Small intestine (tissue), 7 donors: ENCODE measurements at regions not wholly inside any gene's neighbourhood (a gene's known extent, or its start where the extent isn't known, plus 50 kb on each side); places are given as distances from the start of the nearest gene placed in this dataset.
"Not testable (repeated sequence)": the region's sequence is repeated elsewhere in the genome, so short reads cannot be mapped to it uniquely, and the experiment has no call there.

Source experiments
- DNase-seq, 2 donors: peaks; one replicate each; pipeline versions ENCODE4 v3.0.0 to v3.0.0-alpha.2; 2013
- FAIRE-seq: peaks from 2 replicates; lab custom pipeline; 2012; peaks lifted over from hg19 to GRCh38; lab: Jason Lieb, UNC
- H3K27ac ChIP-seq, 3 donors: one replicate each; pipeline ENCODE4 v1.5.1; 2013; ENCODE audit warnings: low read length in 2 of 3, mild to moderate bottlenecking in 2 of 3, control low read depth in 1 of 3, inconsistent platforms in 1 of 3, low read depth in 1 of 3, moderate library complexity in 1 of 3
- H3K27me3 ChIP-seq, 3 donors: one replicate each; pipeline ENCODE4 v1.6.1; 2013; ENCODE audit warnings: low read length in 3 of 3, inconsistent platforms in 1 of 3; ENCODE audit not compliant: control insufficient read depth in 3 of 3, insufficient read depth in 3 of 3
- H3K36me3 ChIP-seq, 3 donors: one replicate each; pipeline ENCODE4 v1.6.1; 2013; ENCODE audit warnings: low read length in 3 of 3, inconsistent platforms in 1 of 3, low read depth in 1 of 3, mild to moderate bottlenecking in 1 of 3, moderate library complexity in 1 of 3; ENCODE audit not compliant: control insufficient read depth in 3 of 3, insufficient read depth in 2 of 3
- H3K4me1 ChIP-seq, 3 donors: one replicate each; pipeline ENCODE4 v1.6.1; 2013; ENCODE audit warnings: low read length in 2 of 3, inconsistent platforms in 1 of 3, low read depth in 1 of 3, mild to moderate bottlenecking in 1 of 3, moderate library complexity in 1 of 3; ENCODE audit not compliant: control insufficient read depth in 3 of 3, insufficient read depth in 2 of 3
- H3K4me3 ChIP-seq, 3 donors: one replicate each; pipeline ENCODE4 v1.5.1; 2013; ENCODE audit warnings: low read length in 3 of 3, control low read depth in 1 of 3, inconsistent platforms in 1 of 3, low read depth in 1 of 3, mild to moderate bottlenecking in 1 of 3, moderate library complexity in 1 of 3
- H3K9me3 ChIP-seq, 2 donors: one replicate each; pipeline ENCODE4 v1.6.1; 2013; ENCODE audit warnings: low read depth in 1 of 2, low read length in 1 of 2; ENCODE audit not compliant: control insufficient read depth in 2 of 2, insufficient read depth in 1 of 2
- WGBS, 3 donors: extraction: QIAGEN DNeasy Blood & Tissue Kit; methylation state at CpG; one replicate each; pipeline ENCODE4 v1.1.7; 2013; 5-methylcytosine and 5-hydroxymethylcytosine counted together
- donor health status: healthy with polysubstance abuse.
- donor health status: control.
- donor health status: control.
- donor health status: Bipolar disorder and iron deficiency.
- donor health status: healthy.

DNA sequence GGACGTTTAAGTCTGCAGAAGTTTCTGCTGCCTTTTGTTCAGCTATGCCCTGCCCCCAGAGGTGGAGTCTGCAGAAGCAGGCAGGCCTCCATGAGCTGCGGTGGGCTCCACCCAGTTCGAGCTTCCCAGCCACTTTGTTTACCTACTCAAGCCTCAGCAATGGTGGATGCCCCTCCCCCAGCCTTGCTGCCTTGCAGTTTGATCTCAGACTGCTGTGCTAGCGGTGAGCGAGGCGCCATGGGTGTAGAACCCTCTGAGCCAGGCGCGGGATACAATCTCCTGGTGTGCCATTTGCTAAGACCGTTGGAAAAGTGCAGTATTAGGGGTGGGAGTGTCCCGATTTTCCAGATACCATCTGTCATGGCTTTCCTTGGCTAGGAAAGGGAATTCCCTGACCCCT is 351.4 kb upstream of the MTNR1B start:
- not testable (repeated sequence) for H3K4me1 ChIP-seq, FAIRE-seq, H3K27ac ChIP-seq, H3K9me3 ChIP-seq, H3K36me3 ChIP-seq, H3K4me3 ChIP-seq, H3K27me3 ChIP-seq, DNase-seq
- 79 to 88% (median 84%) methylated on average over 10 of the region's 10 CpGs for WGBS, 3 donors

DNA sequence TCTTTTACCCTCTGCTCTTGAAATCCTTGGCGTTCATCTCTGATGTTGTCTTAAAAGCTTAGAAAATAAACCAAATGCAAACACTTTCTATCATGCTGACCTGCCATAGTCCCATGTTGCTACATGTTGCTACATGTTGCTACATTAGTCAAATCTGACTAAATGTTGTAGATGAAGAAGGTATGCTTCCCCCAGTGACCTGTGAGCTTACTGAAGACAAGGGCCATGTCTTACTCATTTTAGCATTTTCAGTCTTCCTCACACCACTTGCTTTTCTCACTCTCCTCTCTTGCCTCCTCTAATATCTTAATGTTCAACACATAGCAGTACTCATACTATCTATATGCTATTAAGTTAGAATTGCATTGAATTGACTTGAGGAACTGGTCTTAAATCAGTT is 346.4 kb upstream of the MTNR1B start:
- H3K4me1 ChIP-seq: no peaks in the 10 kb centered on the region
- no peak for DNase-seq
- 53 to 84% (median 55%) methylated on average over 1 of the region's 1 CpG for WGBS, 3 donors
- FAIRE-seq: no peak
- H3K36me3 ChIP-seq: no peaks in the 10 kb centered on the region
- peaks cover 0 to 4% of the 10 kb centered on the region in 2 donors for H3K9me3 ChIP-seq
- no peak overlapping the region for H3K27ac ChIP-seq
- H3K27me3 ChIP-seq: peaks cover 0 to 1% (median 0%) of the 10 kb centered on the region in 3 donors
- H3K4me3 ChIP-seq: no peak overlapping the region

DNA sequence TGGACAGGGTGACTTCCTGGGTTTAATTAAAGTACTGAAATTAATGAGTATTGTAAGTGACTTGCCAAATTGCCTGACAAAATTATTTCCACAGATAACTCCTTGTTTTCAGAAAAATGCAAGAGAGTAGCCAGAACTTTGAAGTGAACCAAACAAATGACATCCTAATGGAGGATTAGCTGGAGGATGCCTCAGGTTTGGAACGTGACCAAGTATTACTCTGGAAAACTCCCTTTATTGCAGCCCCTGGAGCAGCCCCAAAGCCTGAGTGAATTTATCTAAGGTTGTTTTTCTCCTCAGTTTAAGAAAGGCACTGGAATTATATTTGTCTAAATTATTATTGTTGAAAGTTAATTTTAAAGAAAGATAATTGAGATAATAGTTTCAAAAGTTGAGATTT is 343.6 kb upstream of the MTNR1B start:
- FAIRE-seq (no peak), DNase-seq (no peak)
- Histone ChIP-seq H3K4me3 (no peak overlapping the region), H3K36me3 (no peaks in the 10 kb centered on the region), H3K27ac (no peak overlapping the region), H3K9me3 (no peaks in the 10 kb centered on the region), H3K4me1 (no peaks in the 10 kb centered on the region), H3K27me3 (peaks cover 0 to 1% (median 0%) of the 10 kb centered on the region in 3 donors)
- 52 to 69% (median 59%) methylated on average over 1 of the region's 1 CpG for WGBS, 3 donors

DNA sequence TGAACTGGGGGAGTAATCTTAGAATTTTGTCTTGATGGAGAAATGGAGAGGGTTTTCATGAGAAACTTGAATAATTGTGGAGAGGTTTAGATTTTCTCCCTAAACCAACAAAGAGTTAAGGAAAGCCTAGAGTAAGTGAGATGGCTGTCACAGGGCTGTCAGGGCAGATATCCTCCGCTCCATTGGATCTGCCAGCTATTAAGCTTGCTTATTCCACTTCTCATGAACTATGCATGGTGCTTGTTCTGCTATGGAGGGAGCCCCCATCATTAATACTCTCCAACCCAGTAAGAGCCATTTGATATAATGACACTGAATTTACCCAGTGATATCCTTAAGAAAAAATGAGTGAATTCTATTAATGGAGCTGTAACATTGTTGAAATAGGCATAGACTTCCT is 342.8 kb upstream of the MTNR1B start:
- DNase-seq: no peak
- no peak overlapping the region for H3K27ac ChIP-seq
- no peak for FAIRE-seq
- WGBS, 3 donors: 91 to 95% (median 93%) methylated on average over 1 of the region's 1 CpG
- H3K4me3 ChIP-seq: no peak overlapping the region
- no peaks in the 10 kb centered on the region for H3K4me1 ChIP-seq
- H3K27me3 ChIP-seq: peaks cover 0 to 1% (median 0%) of the 10 kb centered on the region in 3 donors
- no peaks in the 10 kb centered on the region for H3K36me3 ChIP-seq
- H3K9me3 ChIP-seq: no peaks in the 10 kb centered on the region

DNA sequence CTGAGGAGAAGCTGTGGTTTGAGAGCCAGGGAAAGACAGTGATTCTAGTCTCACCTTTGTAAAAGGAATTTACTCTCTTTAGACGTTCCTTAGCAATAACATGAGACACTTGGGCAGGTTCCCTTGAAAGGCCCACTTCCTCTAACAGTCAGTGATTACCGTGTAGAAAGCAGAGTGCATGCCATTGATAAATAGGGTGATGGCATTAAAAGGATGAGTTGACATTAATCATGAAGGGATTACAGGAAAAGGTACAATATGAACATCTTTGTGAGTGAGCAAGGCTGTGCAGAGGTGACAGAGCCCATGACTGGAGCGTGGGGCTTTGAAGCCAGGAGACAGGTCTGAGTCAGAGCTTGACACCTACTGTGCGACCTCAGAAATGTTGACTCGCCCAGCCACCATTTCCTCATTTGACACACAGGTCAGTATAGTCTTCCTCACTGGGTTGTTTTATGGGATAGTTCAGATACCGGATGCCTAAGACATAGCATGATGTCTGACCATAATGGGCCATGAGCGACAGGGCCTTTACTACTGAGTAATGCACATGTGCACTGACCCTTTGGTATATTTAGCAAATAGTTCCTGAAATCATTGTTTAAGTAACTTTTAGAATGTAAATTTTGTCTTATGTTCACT is 341.7 kb upstream of the MTNR1B start:
- no peaks in the 10 kb centered on the region for H3K27me3 ChIP-seq
- H3K4me1 ChIP-seq: no peaks in the 10 kb centered on the region
- H3K9me3 ChIP-seq: no peaks in the 10 kb centered on the region
- WGBS, 3 donors: 81 to 95% (median 89%) methylated on average over 7 of the region's 7 CpGs
- no peak overlapping the region for H3K27ac ChIP-seq
- H3K36me3 ChIP-seq: no peaks in the 10 kb centered on the region
- no peak overlapping the region for H3K4me3 ChIP-seq
- no peak for FAIRE-seq
- no peak for DNase-seq

DNA sequence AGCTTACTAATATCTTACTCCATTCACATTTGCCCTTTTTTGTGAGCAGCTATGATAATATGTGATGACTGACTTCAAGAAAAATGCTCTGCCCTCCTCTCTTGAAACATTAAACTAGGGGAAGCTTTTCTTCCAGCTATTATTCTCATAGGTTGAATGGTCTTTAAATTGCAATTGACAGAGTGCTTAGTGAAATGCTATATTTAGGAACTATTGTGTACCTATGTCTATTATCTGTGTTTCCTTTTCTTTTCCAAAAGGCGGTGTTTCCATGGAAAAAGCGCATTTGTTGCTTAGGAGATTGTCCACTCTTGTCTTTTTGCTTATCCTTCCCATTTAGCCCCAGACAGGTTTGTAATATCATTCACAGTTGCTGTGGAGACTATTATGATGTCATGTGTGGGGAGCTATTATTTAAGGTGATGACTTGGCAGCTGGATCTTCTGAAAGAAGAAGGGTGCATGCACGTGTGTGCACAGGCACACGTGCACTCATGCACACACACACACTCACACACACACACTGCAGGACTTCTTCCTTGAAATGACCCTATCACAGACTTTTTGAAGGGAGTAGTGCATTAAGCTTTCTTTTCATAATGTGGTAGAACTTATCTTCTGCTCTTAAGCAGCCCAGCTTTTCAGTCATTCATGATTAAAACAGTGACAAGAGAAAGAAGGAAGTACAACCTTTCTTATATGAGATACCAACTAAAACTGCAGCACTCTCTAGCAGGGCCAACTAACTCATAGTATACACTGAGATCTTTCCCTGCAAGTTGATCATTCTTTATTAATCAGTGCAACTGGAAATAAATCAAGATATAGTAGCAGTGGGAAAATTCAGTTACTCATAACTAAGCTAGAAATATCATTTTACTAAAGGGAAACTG is 340.8 kb upstream of the MTNR1B start:
- 67 to 75% (median 73%) methylated on average over 4 of the region's 4 CpGs for WGBS, 3 donors
- DNase-seq (no peak), FAIRE-seq (no peak)
- Histone ChIP-seq H3K9me3 (no peaks in the 10 kb centered on the region), H3K27me3 (no peaks in the 10 kb centered on the region), H3K27ac (no peak overlapping the region), H3K4me3 (no peak overlapping the region), H3K36me3 (no peaks in the 10 kb centered on the region), H3K4me1 (no peaks in the 10 kb centered on the region)

DNA sequence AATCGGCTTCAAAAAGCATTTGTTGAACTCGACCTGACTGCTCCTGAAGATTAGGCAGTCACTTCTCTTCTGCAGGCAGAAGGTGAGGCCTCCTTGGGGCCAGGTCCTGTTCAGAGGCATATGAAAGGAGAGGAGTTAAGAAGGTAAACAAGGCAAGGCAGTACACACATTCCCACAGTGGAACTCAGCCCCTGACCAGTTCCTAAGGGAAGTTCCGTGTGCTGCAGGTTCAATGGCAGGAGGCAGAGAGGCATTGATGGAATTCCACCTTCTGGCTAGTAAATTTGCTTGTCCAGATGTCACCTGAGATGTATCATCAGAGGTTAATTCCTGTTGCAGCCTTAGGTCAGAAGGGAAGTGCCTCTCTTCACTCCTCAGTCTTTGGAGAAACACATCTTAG is 337.0 kb upstream of the MTNR1B start:
- Histone ChIP-seq H3K9me3 (no peaks in the 10 kb centered on the region), H3K4me1 (no peaks in the 10 kb centered on the region), H3K36me3 (no peaks in the 10 kb centered on the region), H3K27ac (no peak overlapping the region), H3K4me3 (no peak overlapping the region), H3K27me3 (no peaks in the 10 kb centered on the region)
- no peak for FAIRE-seq
- 27 to 62% (median 31%) methylated on average over 3 of the region's 3 CpGs for WGBS, 3 donors
- peak in 1 of 2 donors; percentile 3 for DNase-seq

DNA sequence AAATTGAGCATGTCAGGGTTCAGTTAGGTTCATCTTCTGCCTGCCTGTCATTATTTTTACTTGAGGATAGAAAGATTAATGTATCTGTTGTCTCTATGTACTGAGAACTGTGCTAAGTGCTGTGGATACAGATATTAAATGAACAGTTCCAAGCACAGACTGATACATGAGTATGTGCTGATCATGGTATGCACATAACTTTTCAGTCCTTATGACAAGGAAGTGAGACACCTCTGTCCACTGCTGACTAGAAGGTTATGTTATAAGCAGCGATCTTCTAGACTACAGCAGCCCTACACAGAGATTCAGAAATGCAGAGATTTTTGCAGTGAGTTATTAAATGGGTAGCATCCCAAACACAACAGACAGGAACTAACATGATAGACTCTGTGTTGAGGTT is 335.6 kb upstream of the MTNR1B start:
- no peaks in the 10 kb centered on the region for H3K4me1 ChIP-seq
- H3K9me3 ChIP-seq: no peaks in the 10 kb centered on the region
- no peak overlapping the region for H3K4me3 ChIP-seq
- FAIRE-seq: no peak
- WGBS, 3 donors: 61 to 71% (median 65%) methylated on average over 1 of the region's 1 CpG
- H3K36me3 ChIP-seq: no peaks in the 10 kb centered on the region
- DNase-seq: no peak
- no peaks in the 10 kb centered on the region for H3K27me3 ChIP-seq
- no peak overlapping the region for H3K27ac ChIP-seq
